AG04449 (cell line): ENCODE measurements at regions not wholly inside any gene's neighbourhood (a gene's known extent, or its start where the extent isn't known, plus 50 kb on each side); places are given as distances from the start of the nearest gene placed in this dataset.
"Not testable (repeated sequence)": the region's sequence is repeated elsewhere in the genome, so short reads cannot be mapped to it uniquely, and the experiment has no call there.

Source experiments
- CTCF ChIA-PET: fragments of 350-600 bp; formaldehyde crosslinking; extraction: SDS; loops from one replicate; lab custom pipeline; 2021; ENCODE audit warnings: antibody characterized with exemption; lab: Yijun Ruan, JAX
- POLR2A ChIA-PET: fragments of 400-600, 350-600 bp; formaldehyde crosslinking; extraction: SDS; loops from one replicate; lab custom pipeline; 2020; ENCODE audit warnings: antibody characterized with exemption, inconsistent platforms; lab: Yijun Ruan, JAX
- DNase-seq: peaks from one replicate; pipeline ENCODE4 v3.0.0-alpha.2; 2010; ENCODE audit warnings: low read depth, low spot score
- H3K4me3 ChIP-seq: 2 replicates; pipeline ENCODE4 v1.5.1; 2011; ENCODE audit warnings: low read depth, mild to moderate bottlenecking, control low read depth, low read length
- TF ChIP-seq, protein P1 (sequence below): IDR thresholded peaks from one replicate; pipeline ENCODE4 v1.5.1; 2011; ENCODE audit warnings: mild to moderate bottlenecking, moderate library complexity, low read length, control low read depth, inconsistent platforms; ENCODE audit not compliant: insufficient read depth; ENCODE audit errors: missing control alignments

DNA sequence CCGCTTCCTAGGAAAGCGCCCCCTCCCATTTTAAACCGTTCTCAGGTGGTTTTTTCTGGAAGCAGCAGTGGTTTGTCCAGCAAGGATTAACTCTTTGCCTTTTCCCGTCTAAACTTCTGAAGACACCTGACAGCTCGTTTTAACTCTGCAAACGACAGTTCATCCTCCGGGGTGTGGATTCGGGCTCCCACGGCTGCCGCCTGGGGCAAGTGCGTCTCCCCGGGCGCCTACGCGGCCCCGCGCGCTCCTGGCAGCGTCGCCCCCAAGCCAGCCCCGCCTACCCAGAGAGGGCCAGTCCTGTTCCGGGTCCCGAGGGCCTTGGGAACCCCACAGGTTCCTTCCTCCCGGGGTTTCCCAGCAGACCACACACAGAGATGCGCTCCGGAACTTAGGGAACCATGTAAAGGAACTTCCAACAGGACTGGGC, 54.4 kb downstream of the PRR18 start:
- POLR2A ChIA-PET: no interaction called here
- TF ChIP-seq, protein P1, sequence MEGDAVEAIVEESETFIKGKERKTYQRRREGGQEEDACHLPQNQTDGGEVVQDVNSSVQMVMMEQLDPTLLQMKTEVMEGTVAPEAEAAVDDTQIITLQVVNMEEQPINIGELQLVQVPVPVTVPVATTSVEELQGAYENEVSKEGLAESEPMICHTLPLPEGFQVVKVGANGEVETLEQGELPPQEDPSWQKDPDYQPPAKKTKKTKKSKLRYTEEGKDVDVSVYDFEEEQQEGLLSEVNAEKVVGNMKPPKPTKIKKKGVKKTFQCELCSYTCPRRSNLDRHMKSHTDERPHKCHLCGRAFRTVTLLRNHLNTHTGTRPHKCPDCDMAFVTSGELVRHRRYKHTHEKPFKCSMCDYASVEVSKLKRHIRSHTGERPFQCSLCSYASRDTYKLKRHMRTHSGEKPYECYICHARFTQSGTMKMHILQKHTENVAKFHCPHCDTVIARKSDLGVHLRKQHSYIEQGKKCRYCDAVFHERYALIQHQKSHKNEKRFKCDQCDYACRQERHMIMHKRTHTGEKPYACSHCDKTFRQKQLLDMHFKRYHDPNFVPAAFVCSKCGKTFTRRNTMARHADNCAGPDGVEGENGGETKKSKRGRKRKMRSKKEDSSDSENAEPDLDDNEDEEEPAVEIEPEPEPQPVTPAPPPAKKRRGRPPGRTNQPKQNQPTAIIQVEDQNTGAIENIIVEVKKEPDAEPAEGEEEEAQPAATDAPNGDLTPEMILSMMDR: no peak
- no peak for DNase-seq
- CTCF ChIA-PET: interaction anchor here (1.0 kb wide), 1 partner anchor 22 kb away, joined by 3 read pairs; no protein-coding TSS in a partner anchor
- no peak overlapping the region for H3K4me3 ChIP-seq

DNA sequence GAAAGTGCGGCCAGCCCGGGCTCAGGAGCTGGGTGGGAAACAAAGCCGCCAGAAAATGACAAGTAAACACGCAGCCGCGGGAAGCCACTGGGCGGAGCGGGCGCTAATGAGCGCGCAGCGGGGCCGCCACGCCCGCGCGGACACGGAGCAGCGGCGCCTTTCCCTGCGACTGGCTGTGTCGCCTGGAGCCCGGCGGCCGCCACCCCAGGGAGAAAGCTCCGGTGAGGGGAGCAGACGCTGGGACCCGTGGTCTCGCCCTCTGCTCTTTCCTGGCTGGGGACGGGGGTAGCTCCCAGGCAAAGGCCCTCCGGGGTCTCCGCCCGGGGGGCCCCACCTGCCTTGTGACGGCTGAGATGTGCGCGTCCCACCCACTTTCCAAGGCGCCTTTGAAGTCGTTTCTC, 54.9 kb downstream of the PRR18 start:
- CTCF ChIA-PET: interaction anchor here (1.0 kb wide), 1 partner anchor 23 kb away, joined by 3 read pairs; no protein-coding TSS in a partner anchor
- POLR2A ChIA-PET: no interaction called here
- H3K4me3 ChIP-seq: no peak overlapping the region
- TF ChIP-seq, protein P1: no peak
- no peak for DNase-seq

DNA sequence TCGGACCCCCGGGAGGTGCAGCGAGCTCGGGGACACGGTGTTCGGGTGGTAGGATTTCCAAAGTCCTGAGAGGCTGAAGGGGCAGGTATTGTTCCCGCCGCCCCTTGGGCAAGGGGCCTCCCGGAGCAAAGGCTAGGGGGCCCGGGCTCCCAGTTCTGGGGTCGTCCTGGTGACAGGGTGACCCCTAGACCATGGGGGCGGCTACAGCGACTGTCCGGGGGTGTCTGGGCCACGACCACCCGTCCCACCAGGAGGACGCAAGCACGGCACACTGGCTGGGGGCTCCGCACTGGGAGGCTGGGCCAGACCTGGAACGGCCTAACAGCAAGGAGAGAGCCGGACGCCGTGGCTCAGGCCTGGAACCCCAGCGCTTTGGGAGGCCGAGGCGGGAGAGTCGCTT, 55.6 kb downstream of the PRR18 start:
- H3K4me3 ChIP-seq: no peak overlapping the region
- DNase-seq: no peak
- TF ChIP-seq, protein P1: no peak
- CTCF ChIA-PET: no interaction called here
- POLR2A ChIA-PET: no interaction called here

DNA sequence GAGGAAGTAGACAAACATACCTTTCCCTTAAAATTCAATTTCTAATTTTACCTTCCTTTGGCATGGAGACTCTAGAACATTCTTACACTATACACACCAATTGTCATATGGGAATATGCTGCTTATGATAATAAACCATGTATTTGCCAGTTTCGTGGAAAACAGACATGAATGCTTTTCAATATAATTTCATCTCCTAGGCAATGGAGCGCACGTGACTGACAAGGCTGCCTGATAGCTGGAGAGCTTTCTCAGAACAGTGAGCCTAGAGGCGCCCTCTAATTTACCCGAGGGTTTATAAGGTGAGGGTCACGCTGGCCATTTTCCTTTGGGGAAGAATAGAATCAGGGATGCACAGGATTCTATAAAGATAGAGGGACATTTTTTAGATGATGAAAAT, 56.5 kb downstream of the PRR18 start:
- no peak for DNase-seq
- no peak overlapping the region for H3K4me3 ChIP-seq
- TF ChIP-seq, protein P1: no peak
- POLR2A ChIA-PET: no interaction called here
- CTCF ChIA-PET: no interaction called here

DNA sequence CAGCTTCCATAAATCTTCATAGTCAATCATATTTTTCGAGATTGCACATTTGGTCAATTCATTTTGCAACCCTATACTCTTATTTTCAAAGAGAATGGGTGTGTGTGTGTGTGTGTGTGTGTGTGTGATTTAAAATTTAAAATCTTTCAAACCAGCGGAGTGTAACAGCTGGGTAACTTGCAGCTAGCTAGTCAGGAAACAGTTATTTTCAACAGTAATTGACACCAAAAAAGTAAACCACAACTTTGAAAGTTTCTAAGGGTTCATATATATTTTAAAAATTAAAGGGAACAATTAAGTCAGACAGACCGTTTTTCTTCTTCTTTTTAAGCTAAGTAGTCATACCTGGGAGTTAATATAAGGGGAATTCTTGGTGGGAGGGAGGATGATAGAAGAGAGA, 57.0 kb downstream of the PRR18 start:
- DNase-seq: no peak
- POLR2A ChIA-PET: no interaction called here
- CTCF ChIA-PET: no interaction called here
- H3K4me3 ChIP-seq: no peak overlapping the region
- TF ChIP-seq, protein P1: no peak

DNA sequence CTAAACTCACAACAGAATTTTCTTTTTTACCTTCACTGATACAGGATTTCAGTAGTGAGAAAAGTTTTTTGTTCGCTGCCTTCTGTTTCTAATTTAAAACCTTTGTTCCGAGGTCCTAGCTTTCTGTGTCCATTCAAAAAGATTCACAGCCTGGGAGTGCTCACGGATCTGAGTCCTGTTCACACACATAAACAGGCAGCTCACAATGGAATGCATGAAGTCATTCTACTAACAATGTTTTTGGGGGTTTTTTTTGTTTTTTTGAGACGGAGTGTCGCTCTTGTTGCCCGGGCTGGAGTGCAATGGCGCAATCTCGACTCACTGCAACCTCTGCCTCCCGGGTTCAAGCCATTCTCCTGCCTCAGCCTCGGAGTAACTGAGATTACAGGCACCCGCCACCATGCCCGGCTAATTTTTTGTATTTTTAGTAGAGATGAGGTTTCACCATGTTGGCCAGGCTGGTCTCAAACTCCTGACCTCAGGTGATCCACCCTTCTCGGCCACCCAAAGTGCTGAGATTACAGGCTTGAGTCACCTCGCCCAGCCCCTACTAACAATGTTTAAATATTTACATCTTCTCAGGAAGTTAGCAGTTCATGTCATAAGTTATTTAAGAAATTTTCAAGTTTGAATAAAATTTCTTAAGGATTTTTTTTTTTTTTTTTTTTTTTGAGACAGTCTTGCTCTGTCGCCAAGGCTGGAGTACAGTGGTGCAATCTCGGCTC, 59.0 kb downstream of the PRR18 start:
- H3K4me3 ChIP-seq, CTCF ChIA-PET, POLR2A ChIA-PET, DNase-seq: not testable (repeated sequence)

DNA sequence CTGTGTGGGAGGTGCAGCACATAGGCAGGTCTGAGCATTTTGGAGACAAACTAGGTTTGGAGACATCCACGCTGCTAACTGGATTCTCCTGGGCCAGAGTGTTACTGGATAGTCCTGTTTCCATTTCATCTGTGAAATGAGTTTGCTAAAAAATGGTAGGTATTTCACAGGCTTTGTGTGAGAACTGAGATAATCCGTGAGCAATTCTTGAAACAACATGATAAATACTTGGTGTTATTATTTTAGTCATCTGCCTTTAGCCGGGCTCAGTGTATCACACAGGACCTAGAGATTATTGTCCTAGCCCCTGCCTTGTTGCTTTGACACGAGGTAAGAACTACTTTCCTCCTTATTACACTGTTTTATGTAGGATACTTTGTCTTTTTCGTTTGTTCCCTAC, 63.0 kb downstream of the PRR18 start:
- ChIA-PET CTCF (no interaction called here), POLR2A (no interaction called here)
- TF ChIP-seq, protein P1: no peak
- H3K4me3 ChIP-seq: no peak overlapping the region
- DNase-seq: no peak
